GM19452 (cell line): ENCODE measurements at regions not wholly inside any gene's neighbourhood (a gene's known extent, or its start where the extent isn't known, plus 50 kb on each side); places are given as distances from the start of the nearest gene placed in this dataset.
"Not testable (repeated sequence)": the region's sequence is repeated elsewhere in the genome, so short reads cannot be mapped to it uniquely, and the experiment has no call there.

Source experiments
- ATAC-seq: cut with Tn5 transposase; IDR thresholded peaks from one replicate; pipeline ENCODE4 v1.9.1; 2021; ENCODE audit not compliant: unreplicated experiment

DNA sequence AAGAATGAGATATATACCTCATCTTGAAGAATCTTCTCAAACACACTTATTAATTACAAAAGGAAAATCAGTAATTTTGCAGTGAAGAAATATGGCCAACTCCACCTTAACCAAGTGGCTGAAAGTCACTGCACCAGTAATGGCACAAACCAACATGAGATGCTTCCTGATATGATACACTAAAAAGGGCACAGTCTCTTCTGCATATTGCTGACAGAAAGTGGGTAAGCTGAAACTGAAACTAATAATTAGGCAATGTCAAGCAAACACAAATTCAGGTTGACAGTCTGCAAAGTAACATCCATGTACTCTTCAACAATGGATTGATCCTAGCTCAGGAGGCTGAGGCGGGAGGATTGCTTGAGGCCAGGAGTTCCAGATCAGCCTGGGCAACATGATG is 56.1 kb downstream of the ZNF22 start:
- not testable (repeated sequence) for ATAC-seq

DNA sequence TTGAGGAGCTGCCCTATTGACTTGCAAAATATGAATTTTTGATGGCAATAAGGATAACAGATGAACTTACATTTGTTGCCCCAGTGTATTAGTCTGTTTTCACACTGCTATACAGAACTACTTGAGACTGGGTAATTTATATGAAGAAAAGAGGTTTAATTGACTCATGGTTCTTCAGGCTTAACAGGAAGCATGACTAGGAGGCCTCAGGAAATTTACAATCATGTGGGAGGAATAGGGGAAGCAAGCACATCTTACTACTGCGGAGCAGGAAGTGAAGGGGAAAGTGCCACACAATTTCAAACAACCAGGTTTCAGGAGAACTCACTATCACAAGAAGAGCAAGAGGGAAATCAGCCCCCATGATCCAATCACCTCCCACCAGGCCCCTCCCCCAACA is 57.9 kb downstream of the ZNF22 start:
- ATAC-seq, result no peak

DNA sequence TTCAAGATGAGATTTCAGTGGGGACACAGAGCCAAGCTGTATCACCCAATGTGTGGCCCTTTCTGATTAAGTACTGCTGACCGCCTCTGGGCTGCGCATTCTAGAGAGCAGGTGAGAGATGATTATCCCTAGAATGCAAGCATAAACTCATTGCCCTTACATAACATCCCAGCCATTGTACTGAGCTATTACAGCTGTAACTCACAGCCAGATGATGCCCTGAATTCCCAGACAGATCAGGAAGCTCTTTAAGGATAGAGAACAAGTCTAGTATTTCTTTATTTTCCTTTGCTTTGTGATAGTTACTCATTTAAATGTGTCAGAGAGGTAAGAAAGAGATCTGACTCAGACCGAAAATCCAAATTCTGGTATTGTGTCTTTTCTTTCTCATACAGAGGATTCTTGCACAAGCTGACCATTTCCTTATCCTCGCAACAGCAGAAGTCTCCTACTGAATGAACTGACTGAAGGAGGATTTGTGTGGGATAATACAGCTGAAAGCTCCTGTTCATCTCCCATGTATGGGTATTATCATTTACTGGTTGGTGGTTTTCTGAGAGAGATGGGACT is 58.4 kb downstream of the ZNF22 start:
- ATAC-seq, result no peak

DNA sequence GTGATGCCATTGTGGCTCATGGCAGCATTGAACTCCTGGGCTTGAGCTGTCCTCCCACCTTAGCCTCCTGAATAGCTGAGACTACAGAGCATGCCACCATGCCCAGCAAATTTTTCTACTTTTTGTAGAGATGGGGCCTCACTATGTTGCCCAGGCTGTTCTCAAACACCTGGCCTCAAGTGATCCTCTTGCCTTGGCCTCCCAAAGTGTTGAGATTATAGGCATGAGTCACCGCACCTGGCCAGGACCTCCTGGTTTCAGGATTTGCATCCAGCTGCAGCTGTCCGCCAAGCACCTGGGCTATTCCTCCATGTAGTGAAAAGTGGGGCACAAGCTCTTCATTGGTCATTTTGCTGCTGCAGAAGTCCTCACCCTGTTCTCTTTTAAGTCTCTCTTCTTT is 58.9 kb downstream of the ZNF22 start:
- no peak for ATAC-seq

DNA sequence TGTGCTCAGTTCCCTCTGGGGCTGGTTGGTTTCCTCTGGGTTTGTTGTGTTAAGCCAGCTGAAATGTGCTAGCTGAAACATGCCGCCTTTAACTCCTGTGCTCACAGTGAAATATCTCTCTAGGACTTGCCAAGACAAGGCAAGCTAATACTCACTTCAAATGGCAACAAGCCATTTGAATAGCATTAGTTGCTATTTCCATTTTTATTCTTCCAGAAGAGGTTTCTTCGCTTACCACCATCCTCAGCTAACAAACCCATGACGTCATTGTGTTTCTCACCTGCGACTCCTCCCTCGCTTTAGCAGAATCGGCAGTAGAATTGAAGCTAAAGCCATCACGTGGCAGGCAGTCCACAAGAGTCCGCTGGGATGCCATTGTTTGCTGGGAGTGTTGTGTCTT is 61.3 kb downstream of the ZNF22 start:
- no peak for ATAC-seq

DNA sequence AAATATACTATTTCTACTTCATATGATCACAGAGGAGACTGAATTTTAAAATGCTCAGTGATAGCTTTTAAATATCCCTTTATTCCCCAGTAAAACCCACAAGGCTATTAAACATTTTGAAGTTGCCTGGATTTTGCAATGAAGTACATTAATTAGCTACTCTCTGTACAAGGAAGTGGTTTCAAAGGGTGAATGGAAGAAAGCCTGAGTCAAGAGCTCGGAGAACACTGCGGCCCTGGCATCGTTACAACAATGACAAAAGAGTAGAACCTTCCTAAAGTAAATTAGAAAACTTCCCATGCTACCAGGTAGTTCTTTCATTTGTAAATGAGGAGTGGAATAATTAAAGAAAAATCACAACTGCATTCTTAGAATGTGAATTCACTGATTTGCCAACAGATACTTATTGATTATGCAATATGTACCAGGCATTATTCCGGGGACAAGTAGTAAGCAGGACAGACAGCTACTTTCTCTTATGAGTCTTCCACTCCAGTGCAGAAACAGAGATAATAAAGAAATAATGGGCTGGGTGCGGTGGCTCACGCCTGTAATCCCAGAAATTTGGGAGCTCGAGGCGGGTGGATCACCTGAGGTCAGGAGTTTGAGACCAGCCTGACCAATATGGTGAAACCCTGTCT is 63.0 kb downstream of the ZNF22 start:
- ATAC-seq, result no peak

DNA sequence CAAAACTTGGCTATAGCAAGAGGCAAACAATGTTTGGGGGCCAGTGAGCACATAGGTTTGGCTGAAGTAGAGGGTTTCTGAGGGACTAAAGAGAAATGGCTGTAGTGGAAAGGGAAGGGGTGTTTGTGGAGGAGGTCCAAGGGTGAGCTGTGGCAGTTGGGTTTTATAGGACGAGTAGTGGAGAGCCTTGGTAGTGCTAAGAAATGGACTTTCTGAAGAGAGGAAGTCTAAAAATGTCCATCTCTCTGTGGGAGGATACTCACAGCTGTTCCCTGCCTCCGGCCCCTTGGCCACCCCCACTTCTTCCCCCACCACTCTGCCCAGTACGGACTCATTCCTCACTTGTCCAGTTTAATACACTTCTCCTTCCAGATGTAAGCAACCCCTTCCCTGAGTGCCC is 64.3 kb downstream of the ZNF22 start:
- ATAC-seq, result no peak

DNA sequence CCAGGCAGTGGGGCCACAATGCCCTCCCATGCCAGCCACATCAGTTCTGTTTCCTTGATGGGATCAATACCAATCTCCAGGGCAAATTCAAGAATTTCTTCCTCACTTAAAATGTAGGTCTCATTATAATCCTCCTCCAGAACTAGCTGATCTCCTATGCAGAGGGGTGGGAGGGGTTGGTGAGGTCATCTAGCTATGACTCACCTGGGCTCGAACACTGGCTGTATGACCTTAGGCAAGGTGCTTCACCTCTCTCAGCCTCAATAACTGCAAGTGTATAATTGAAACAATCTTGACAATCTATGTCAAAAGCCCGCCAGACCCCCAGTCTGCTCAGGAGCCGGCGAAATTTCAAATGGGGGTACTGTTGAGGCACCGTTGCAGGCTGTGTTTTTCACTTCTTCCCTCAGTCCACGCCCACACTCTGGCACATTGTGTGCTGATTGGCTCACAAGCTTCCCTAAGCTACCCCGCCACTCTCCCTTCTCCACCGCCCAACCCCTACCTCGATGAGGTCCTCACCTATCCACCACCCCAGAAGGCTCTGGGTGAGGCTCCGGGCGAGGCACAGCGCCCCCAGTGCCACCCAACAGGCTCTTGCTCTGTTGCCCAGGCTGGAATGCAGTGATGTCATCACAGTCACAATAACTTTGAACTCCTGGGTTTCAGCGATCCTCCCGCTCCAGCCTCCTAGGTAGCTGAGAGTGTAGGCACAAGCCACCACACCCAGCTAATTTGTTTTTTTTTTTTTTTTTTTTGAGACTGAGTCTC is 70.5 kb downstream of the ZNF22 start:
- no peak for ATAC-seq

DNA sequence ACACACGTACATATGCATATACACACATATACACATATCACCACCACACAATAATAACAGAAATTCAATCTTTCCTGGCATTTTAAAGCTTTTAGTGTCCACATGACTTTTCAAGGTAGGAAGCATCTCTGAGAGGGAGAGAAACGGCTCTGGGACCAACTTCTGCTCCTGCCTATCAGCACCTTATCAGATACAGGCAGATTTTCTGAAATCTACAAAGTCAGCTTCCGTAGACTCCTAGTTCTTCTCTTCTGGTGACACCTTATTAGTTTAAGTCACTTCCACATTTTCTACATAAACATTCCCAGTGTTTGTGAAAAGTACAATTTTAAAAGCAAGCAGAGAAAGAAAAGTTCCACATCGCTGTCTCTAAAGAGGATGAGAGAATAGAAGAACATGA is 74.5 kb downstream of the ZNF22 start:
- no peak for ATAC-seq

DNA sequence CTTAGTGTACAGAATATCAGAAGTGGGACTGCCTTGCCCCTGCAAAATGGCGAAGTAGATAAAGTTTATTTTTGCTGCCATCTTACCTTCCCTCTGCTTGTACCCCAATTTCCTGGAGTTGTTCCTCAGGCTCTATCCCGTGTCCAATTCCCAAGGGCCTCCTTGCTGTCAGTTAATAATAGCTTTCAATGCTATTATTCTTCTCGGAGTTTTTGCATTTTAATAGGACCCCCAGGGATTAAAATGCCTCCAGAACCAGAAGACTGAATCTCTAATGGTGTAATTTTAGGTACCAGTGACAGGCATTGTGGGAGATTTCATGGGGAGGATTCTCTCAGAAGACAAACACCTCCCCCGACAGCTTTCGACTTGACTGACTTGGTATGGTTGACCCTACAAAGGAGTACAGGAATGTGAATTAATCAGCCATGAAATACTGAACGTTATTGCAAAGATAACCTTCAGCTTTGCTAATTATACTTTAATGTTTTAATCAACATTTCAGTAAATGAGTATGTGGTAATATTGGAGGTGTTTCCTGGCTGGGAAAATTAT is 75.2 kb downstream of the ZNF22 start:
- ATAC-seq, result no peak

DNA sequence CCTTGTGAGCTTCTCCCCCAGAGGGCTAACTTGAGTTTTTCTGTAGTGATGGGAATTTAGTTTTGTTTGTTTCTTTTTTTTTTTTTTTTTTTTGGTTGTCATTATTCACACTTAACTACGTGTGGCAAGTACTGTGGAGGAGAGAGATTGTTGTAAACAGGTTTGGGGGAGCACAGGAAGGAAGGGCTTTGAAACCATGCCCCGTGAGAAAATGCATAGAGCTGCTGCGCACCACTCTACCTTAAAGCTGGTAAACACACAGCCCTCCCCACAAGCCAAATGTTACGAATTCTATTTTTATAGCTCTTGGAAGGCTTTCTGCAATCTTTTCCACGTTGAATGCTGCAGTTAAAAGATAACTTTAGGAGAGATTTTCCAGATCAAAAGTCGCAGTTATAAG is 76.2 kb downstream of the ZNF22 start:
- no peak for ATAC-seq

DNA sequence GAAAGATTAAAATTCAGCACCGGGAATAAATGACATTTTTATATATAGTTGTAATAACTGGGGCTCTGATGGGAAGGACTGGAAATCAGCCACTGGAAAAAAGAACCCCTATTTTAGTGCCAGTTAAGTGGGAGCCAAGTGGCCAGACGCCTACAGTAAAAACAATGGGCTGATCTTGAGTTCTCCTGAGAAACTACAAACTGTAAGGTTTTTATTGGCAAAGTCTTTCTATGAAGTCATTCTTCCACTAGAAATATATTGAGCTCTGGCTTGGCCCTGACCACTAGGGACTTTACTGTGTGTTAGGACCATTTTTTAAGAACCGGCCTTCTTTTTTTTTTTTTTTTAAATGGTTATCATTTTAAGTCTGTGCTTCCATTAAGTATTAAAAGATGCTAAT is 79.6 kb downstream of the ZNF22 start:
- ATAC-seq, result no peak

DNA sequence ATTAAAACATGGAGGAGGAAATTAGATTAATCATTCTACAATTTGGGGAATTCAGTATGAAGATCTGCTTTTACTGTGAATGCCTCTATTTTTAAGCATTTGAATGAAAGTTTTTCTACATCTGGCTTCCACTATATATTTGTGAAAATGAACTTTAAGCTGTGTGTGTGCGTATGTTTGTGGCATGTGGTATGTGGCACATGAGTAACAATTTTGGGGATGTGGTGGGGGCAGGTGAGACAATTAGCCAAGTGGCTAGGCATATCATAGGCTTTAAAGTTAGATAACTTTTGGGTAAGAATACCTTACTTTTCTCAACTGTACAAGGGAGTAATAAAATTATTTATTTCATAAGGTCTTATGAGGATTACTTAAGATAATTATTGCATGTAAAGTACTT is 81.5 kb downstream of the ZNF22 start:
- ATAC-seq, result no peak

DNA sequence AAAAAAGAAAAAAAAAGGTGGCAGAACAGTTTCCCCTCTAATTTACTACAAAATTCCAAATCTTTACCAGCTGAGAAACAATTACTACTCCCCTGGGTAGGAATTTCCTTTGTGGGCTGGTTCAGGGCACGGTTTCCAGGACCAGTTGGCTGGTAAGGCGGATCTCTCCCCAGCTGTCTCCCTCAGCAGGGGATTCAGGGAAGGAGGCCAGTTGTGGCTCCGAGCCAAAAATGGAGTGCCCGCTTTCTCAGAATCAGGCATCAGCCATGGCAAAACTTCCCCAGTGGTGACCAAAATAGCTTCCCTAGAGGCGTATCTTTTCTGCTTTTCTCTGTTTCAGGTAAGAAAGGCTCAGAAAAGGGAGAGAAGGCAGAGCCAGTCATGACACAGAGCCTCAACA is 91.2 kb downstream of the ZNF22 start:
- no peak for ATAC-seq

DNA sequence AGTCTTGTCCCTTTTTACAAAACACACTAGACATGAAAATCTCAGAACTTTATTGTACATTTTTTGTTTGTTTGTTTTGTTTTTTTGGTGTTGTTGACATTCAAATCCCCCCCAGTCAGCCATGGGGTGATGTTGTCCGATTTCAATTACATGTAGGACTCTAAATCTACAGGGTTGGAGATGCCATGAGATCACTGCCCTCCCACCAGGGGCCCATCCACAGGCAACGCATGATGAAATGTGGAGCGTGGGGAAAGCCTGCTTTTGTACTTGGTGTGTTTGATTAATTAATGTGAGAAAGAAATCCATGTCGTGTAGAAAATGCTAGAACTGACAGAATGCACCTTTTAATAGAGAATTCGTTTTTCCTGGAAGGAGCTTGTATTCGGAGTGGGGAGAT is 93.2 kb downstream of the ZNF22 start:
- no peak for ATAC-seq

DNA sequence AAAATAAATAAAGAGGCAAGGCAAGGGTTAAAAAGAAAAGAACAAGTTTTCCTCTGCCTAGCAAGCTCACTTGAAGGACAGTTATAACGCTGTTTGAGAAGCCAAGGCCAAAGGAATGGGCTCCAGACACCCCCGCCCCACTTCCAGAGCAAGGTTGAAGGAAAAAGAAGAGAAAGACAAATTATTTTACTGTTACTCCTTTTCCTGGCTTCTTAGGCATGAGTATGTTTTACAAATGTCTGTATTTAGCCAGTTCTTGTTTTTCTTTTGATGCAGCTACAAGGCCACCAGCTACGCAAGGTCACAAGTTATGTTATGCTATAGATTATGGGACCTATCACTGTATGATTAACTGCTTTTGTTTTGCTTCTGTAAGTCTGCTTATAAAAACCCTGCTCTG is 94.6 kb downstream of the ZNF22 start:
- ATAC-seq, result no peak

DNA sequence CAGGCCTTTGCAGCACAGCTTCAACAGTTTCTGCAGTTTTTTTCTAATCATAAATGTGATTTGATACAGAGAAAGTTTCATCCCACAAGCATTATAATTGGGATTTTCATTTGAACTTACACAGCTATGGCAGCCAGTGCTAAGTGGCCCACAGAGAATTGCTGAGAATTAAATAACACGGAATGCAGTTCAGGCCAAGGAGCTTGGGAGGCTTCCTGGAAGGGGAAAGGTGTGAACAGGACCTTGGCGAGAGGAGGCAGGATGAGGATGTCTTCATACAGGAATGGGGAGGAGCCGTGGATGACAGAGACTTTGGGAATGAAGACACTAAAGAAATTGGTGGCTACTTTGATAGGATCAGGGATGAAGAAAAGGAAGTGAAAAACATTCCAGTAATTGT is 95.3 kb downstream of the ZNF22 start:
- no peak for ATAC-seq

DNA sequence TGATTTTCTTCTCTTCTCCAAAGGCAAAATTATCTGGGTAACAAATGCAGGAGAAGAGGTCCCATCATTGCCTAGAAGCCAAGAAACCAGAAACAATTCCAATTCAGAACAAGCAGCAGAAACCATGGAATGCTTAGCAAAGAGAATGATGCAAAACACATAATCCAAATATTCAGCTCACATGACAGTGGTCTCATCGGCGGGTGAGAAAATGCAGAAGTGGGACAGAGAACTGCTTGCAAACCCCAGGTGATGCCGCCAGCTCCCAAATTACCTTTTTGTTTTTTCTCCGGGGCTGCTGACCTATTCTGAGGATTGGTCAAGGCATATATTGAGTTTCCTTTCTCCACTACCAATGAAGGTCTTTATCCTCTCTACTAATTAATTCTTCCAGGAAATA is 99.7 kb downstream of the ZNF22 start:
- no peak for ATAC-seq

DNA sequence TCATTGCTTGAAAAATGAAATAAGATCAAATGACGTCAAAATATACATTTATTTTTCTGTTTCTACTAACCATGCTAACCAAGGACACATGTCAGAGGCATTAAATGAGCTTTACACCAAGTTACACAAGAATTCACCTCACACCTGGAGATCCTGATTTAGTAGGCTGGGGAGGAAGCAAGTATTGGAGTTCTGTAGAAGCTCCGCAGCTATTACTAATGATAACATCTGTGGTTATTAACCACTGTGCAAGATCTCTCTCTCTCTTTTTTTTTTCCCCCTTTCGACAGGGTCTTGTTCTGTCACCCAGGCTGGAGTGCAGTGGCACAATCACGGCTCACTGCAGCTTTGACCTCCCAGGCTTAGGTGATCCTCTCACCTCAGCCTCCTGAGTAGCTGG is 104.0 kb downstream of the ZNF22 start:
- no peak for ATAC-seq

DNA sequence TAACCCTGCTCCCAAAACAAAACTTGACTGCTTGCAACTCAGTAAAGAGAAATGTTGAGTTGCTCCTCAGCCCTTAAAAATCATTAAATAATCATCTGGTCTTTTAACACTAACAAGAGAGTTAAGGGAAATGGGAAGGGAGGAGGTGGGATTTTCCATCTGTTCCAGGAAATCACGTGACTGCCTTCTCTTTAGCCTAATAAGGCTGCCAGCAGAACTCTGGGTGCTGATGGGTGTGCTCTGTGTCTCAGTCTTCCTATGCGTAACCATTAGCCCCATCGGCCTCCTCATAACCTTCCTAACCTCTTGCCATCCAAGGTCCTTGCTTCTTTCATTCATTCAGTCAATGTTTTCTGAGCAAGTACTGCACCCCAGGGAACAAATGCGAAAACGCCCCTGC is 104.6 kb downstream of the ZNF22 start:
- not testable (repeated sequence) for ATAC-seq

DNA sequence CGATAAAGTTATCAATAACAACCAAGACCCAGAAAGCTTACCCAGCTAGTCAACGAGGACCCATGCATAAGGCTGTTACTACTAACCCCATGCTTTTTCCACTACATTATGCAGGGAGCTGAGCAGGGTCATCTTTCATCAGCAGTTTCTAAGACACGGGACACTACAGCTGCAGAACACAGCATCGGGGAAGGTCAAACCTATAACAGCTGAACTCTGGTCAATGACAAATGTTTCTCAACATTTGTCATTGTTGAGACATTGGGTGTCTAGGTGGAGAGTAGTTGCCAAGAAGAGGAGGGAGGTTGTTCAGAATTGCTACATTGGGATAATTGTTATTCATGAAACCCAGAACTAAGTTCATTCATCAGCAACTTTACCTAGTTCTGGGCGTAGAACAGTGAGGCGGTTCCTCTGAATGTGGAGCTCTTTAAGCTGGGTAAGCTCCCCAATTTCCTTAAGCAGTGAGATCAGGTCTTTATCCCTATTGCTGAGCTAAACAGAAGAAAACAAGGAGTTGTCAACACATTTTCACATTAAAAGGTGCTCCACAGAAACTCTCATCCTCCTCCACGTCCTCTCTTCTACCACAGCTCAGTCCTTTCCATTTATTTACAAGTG is 105.6 kb downstream of the ZNF22 start:
- no peak for ATAC-seq

DNA sequence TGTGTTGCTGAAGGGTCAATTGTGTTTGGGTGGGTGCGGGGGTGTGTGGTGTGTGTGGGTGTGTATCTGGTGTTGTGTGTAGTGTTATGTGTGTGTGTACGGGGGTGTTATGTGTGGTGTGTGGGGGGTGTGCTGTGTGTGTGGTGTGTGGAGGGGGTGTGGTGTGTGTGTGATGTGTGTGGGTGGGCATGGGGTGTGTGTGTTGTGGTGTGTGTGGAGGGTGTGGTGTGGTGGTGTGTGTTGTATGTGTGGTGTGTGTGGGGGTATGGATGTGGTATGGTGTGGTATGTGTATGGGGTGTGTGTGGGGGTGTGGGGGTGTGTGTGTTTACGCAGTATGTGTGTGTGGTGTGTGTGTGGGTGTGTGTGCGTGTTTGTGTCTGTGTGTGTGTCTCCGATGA is 110.8 kb downstream of the ZNF22 start:
- no peak for ATAC-seq
